ENCODE measurements at regions not wholly inside any gene's neighbourhood (a gene's known extent, or its start where the extent isn't known, plus 50 kb on each side); places are given as distances from the start of the nearest gene placed in this dataset.
"Not testable (repeated sequence)": the region's sequence is repeated elsewhere in the genome, so short reads cannot be mapped to it uniquely, and the experiment has no call there.

GRCh38 chr11:89545691-89546090 is 54.5 kb upstream of the NOX4 start:
- TF ChIP-seq CTCF (IDR thresholded peaks at IDR 0.05; ENCODE audit: insufficient read depth, low read depth, low read length, missing control alignments): no peak
- no peak overlapping the region for H3K4me3 ChIP-seq (ENCODE audit: low read length)
- DNase-seq (ENCODE audit: low read depth): no peak

GRCh38 chr11:89555781-89556180 is 64.6 kb upstream of the NOX4 start:
- not testable (repeated sequence) for DNase-seq (ENCODE audit: low read depth); H3K4me3 ChIP-seq (ENCODE audit: low read length)

- peak; percentile 61 for DNase-seq (ENCODE audit: low read depth)
Measured at GRCh38 chr11:89556731-89557707, 65.8 kb upstream of the NOX4 start.

GRCh38 chr11:89560598-89560997 is 69.4 kb upstream of the NOX4 start:
- not testable (repeated sequence) for H3K4me3 ChIP-seq (ENCODE audit: low read length); DNase-seq (ENCODE audit: low read depth)

More at GRCh38 chr11:89556731-89557707, 65.8 kb upstream of the NOX4 start:
- H3K4me3 ChIP-seq (ENCODE audit: low read length): not testable (repeated sequence)

- not testable (repeated sequence) for DNase-seq (ENCODE audit: low read depth); H3K4me3 ChIP-seq (ENCODE audit: low read length)
Measured at GRCh38 chr11:89562731-89563130, 71.6 kb upstream of the NOX4 start.

- H3K4me3 ChIP-seq (ENCODE audit: low read length): no peak overlapping the region
- DNase-seq (ENCODE audit: low read depth): no peak
- no peak for TF ChIP-seq CTCF (IDR thresholded peaks at IDR 0.05; ENCODE audit: insufficient read depth, low read depth, low read length, missing control alignments)
Measured at GRCh38 chr11:89566972-89567371, 75.8 kb upstream of the NOX4 start.

- H3K4me3 ChIP-seq (ENCODE audit: low read length); DNase-seq (ENCODE audit: low read depth): not testable (repeated sequence)
Measured at GRCh38 chr11:89569387-89569786, 78.2 kb upstream of the NOX4 start.

- not testable (repeated sequence) for DNase-seq (ENCODE audit: low read depth); H3K4me3 ChIP-seq (ENCODE audit: low read length)
Measured at GRCh38 chr11:89571706-89572105, 80.5 kb upstream of the NOX4 start.

- DNase-seq (ENCODE audit: low read depth); H3K4me3 ChIP-seq (ENCODE audit: low read length): not testable (repeated sequence)
Measured at GRCh38 chr11:89575846-89576245, 84.7 kb upstream of the NOX4 start.

- not testable (repeated sequence) for H3K4me3 ChIP-seq (ENCODE audit: low read length); DNase-seq (ENCODE audit: low read depth)
Measured at GRCh38 chr11:89577428-89577827, 86.3 kb upstream of the NOX4 start.

- H3K4me3 ChIP-seq (ENCODE audit: low read length): no peak overlapping the region
- no peak for TF ChIP-seq CTCF (IDR thresholded peaks at IDR 0.05; ENCODE audit: insufficient read depth, low read depth, low read length, missing control alignments)
- no peak for DNase-seq (ENCODE audit: low read depth)
Measured at GRCh38 chr11:89583580-89583979, 92.4 kb upstream of the NOX4 start.

- not testable (repeated sequence) for H3K4me3 ChIP-seq (ENCODE audit: low read length); DNase-seq (ENCODE audit: low read depth)
Measured at GRCh38 chr11:89585046-89585445, 93.9 kb upstream of the NOX4 start.

GRCh38 chr11:89585471-89585870 is 94.3 kb upstream of the NOX4 start:
- DNase-seq (ENCODE audit: low read depth); H3K4me3 ChIP-seq (ENCODE audit: low read length): not testable (repeated sequence)

GRCh38 chr11:89589413-89589812 is 98.2 kb upstream of the NOX4 start:
- not testable (repeated sequence) for H3K4me3 ChIP-seq (ENCODE audit: low read length)
- peak; percentile 5 for DNase-seq (ENCODE audit: low read depth)

- H3K4me3 ChIP-seq (ENCODE audit: low read length); DNase-seq (ENCODE audit: low read depth): not testable (repeated sequence)
Measured at GRCh38 chr11:89590008-89590632, 98.9 kb upstream of the NOX4 start.

- not testable (repeated sequence) for H3K4me3 ChIP-seq (ENCODE audit: low read length)
- DNase-seq (ENCODE audit: low read depth): peak; percentile 75
Measured at GRCh38 chr11:89601263-89601662, 108.8 kb upstream of the TRIM77 start.
